ENCODE measurements at regions not wholly inside any gene's neighbourhood (a gene's known extent, or its start where the extent isn't known, plus 50 kb on each side); places are given as distances from the start of the nearest gene placed in this dataset.

GRCh38 chr1:157291083-157291482 lies 152.9 kb upstream of the ETV3 start (continued):
- TF ChIP-seq JUNB (IDR thresholded peaks at IDR 0.05; ENCODE audit: unreplicated experiment) (no peak), STAT1 (IDR thresholded peaks at IDR 0.05; ENCODE audit: unreplicated experiment) (no peak), NANOG (IDR thresholded peaks at IDR 0.05; ENCODE audit: borderline replicate concordance) (no peak), CREB1 (CRISPR knock-in tag; IDR thresholded peaks at IDR 0.05; ENCODE audit: low read depth) (no peak), ZNF114 (CRISPR knock-in tag; IDR thresholded peaks at IDR 0.05) (no peak), CTCF (conservative IDR thresholded peaks at IDR 0.05; ENCODE audit: low read depth in 2 of 2) (no peak)

DNA sequence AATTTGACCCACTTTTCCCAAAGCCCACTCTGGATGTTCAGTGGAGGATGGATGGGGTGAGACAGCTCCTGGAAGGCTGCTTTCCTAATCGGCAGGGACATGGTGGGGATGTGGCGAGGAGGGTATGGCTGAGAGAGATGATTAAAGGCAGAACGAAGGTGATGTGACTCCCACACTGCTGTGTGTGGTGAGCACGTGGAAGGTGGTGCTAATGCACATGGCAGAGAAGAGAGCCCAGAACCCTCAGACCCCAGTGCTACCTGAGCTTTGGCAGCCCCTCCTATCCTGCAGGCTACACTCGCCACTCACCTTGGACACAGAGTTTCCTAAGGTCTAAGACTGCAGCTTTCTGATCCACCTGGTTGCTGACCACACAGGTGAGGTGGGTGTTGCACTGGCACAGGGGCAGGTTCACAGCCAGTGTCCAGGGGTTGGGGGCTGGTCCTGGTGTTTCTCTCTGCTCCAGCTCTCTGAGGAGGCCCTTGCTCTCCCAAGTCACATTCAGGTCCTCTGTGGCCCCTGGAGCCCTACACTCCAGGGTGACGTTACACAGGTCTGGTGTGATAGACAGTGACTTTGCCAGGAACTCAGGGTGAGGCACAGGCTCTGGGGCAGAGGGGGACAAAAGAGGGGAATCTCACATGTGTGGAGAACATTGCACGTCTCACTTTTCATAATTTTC lies 151.4 kb upstream of the ETV3 start:
- no peak overlapping the region for H3K27ac Mint-ChIP-seq
- Histone ChIP-seq H3K27ac (ENCODE audit: low read depth) (no peak overlapping the region), H4K20me1 (replicated peaks; ENCODE audit: insufficient read depth) (no peaks in the 10 kb centered on the region), H3K79me2 (replicated peaks; ENCODE audit: insufficient read depth) (no peaks in the 10 kb centered on the region), H3K9me2 (ENCODE audit: insufficient read depth) (peaks cover 8% of the 10 kb centered on the region), H3K4me2 (no peak overlapping the region), H3K4me1 (ENCODE audit: insufficient read depth) (no peaks in the 10 kb centered on the region), H2AFZ (no peak overlapping the region), H3K4me3 (no peak overlapping the region), H3F3A (replicated peaks; ENCODE audit: low read depth) (no peaks in the 10 kb centered on the region), H3K36me3 (ENCODE audit: insufficient read depth) (no peaks in the 10 kb centered on the region), H3K27me3 (ENCODE audit: insufficient read depth) (no peaks in the 10 kb centered on the region)
- ATAC-seq (no peak), DNase-seq (ENCODE audit: low spot score) (no peak)
- no peak overlapping the region for H3K4me3 Mint-ChIP-seq
- H3K9me3 Mint-ChIP-seq = peaks cover 2% of the 10 kb centered on the region; the same call in 2 of the 3 replicates
- H3K36me3 Mint-ChIP-seq (ENCODE audit: low read depth) = no peaks in the 10 kb centered on the region; the same call in 2 of the 3 replicates
- H3K27me3 Mint-ChIP-seq (ENCODE audit: insufficient read depth, low read depth, poor library complexity) = peaks cover 6% of the 10 kb centered on the region
- no peaks in the 10 kb centered on the region; the same call in 2 of the 3 replicates for H3K4me1 Mint-ChIP-seq
- TF ChIP-seq STAT1 (IDR thresholded peaks at IDR 0.05; ENCODE audit: unreplicated experiment) (no peak), ZNF114 (CRISPR knock-in tag; IDR thresholded peaks at IDR 0.05) (no peak), POLR2AphosphoS5 (IDR thresholded peaks at IDR 0.05; ENCODE audit: low read depth) (no peak), NANOG (IDR thresholded peaks at IDR 0.05; ENCODE audit: borderline replicate concordance) (no peak), EZH2 (IDR thresholded peaks at IDR 0.05; ENCODE audit: low read depth, unreplicated experiment) (no peak), CTCF (conservative IDR thresholded peaks at IDR 0.05; ENCODE audit: low read depth in 2 of 2) (no peak)
- TF ChIP-seq, protein P1, sequence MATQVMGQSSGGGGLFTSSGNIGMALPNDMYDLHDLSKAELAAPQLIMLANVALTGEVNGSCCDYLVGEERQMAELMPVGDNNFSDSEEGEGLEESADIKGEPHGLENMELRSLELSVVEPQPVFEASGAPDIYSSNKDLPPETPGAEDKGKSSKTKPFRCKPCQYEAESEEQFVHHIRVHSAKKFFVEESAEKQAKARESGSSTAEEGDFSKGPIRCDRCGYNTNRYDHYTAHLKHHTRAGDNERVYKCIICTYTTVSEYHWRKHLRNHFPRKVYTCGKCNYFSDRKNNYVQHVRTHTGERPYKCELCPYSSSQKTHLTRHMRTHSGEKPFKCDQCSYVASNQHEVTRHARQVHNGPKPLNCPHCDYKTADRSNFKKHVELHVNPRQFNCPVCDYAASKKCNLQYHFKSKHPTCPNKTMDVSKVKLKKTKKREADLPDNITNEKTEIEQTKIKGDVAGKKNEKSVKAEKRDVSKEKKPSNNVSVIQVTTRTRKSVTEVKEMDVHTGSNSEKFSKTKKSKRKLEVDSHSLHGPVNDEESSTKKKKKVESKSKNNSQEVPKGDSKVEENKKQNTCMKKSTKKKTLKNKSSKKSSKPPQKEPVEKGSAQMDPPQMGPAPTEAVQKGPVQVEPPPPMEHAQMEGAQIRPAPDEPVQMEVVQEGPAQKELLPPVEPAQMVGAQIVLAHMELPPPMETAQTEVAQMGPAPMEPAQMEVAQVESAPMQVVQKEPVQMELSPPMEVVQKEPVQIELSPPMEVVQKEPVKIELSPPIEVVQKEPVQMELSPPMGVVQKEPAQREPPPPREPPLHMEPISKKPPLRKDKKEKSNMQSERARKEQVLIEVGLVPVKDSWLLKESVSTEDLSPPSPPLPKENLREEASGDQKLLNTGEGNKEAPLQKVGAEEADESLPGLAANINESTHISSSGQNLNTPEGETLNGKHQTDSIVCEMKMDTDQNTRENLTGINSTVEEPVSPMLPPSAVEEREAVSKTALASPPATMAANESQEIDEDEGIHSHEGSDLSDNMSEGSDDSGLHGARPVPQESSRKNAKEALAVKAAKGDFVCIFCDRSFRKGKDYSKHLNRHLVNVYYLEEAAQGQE (IDR thresholded peaks at IDR 0.05; ENCODE audit: unreplicated experiment) = no peak
- TF ChIP-seq, protein P2, sequence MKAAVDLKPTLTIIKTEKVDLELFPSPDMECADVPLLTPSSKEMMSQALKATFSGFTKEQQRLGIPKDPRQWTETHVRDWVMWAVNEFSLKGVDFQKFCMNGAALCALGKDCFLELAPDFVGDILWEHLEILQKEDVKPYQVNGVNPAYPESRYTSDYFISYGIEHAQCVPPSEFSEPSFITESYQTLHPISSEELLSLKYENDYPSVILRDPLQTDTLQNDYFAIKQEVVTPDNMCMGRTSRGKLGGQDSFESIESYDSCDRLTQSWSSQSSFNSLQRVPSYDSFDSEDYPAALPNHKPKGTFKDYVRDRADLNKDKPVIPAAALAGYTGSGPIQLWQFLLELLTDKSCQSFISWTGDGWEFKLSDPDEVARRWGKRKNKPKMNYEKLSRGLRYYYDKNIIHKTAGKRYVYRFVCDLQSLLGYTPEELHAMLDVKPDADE (IDR thresholded peaks at IDR 0.05) = no peak
